ENCODE measurements at regions not wholly inside any gene's neighbourhood (a gene's known extent, or its start where the extent isn't known, plus 50 kb on each side); places are given as distances from the start of the nearest gene placed in this dataset.
"Not testable (repeated sequence)": the region's sequence is repeated elsewhere in the genome, so short reads cannot be mapped to it uniquely, and the experiment has no call there.

- H3K4me1 ChIP-seq; H3K27me3 ChIP-seq; H3K36me3 ChIP-seq; DNase-seq; in situ Hi-C loops (cut with MboI; ENCODE audit: low sequenced_read_pairs in 4 of 4); H3K9me3 ChIP-seq; intact Hi-C loops (cut with DNase I; ENCODE audit: low total_unique reads); H3K4me3 ChIP-seq: not testable (repeated sequence)
- peak; percentile 98 for ATAC-seq
- TF ChIP-seq CTCF (IDR thresholded peaks at IDR 0.05 in 4 of 5, conservative IDR thresholded peaks at IDR 0.05 in 1 of 5) = peak in 3 of 5 experiments; percentile 19 to 50 (median 50)
- H3K27ac ChIP-seq = peak overlapping the region in 1 of 4 donors; percentile 60
These were observed 207.5 kb upstream of the PLGLB1 start for GRCh38 chr2:87229091-87229689.

- H3K4me3 ChIP-seq; H3K4me1 ChIP-seq; intact Hi-C loops (cut with DNase I; ENCODE audit: low total_unique reads); H3K36me3 ChIP-seq; H3K27me3 ChIP-seq; DNase-seq; ATAC-seq; H3K9me3 ChIP-seq; in situ Hi-C loops (cut with MboI; ENCODE audit: low sequenced_read_pairs in 4 of 4): not testable (repeated sequence)
- H3K27ac ChIP-seq = peak overlapping the region in 1 of 4 donors; percentile 60
These were observed 208.3 kb upstream of the PLGLB1 start for GRCh38 chr2:87229964-87230363.

- H3K4me1 ChIP-seq; H3K9me3 ChIP-seq; in situ Hi-C loops (cut with MboI; ENCODE audit: low sequenced_read_pairs in 4 of 4); ATAC-seq; H3K36me3 ChIP-seq; H3K27ac ChIP-seq; H3K4me3 ChIP-seq; DNase-seq; H3K27me3 ChIP-seq; intact Hi-C loops (cut with DNase I; ENCODE audit: low total_unique reads): not testable (repeated sequence)
These were observed 213.8 kb upstream of the PLGLB1 start for GRCh38 chr2:87235333-87235981.

- H3K4me3 ChIP-seq; H3K27ac ChIP-seq; in situ Hi-C loops (cut with MboI; ENCODE audit: low sequenced_read_pairs in 4 of 4); intact Hi-C loops (cut with DNase I; ENCODE audit: low total_unique reads); H3K27me3 ChIP-seq; H3K9me3 ChIP-seq; H3K4me1 ChIP-seq; H3K36me3 ChIP-seq; DNase-seq: not testable (repeated sequence)
- ATAC-seq = peak; percentile 33 to 45
These were observed 216.1 kb upstream of the PLGLB1 start for GRCh38 chr2:87237570-87238336.

GRCh38 chr2:87239558-87240215 lies 218.0 kb upstream of the PLGLB1 start:
- H3K9me3 ChIP-seq; H3K27me3 ChIP-seq; H3K4me1 ChIP-seq; DNase-seq; ATAC-seq; intact Hi-C loops (cut with DNase I; ENCODE audit: low total_unique reads); H3K36me3 ChIP-seq; in situ Hi-C loops (cut with MboI; ENCODE audit: low sequenced_read_pairs in 4 of 4); H3K27ac ChIP-seq; H3K4me3 ChIP-seq: not testable (repeated sequence)

GRCh38 chr2:87246066-87246717 lies 224.5 kb upstream of the PLGLB1 start:
- H3K27me3 ChIP-seq; DNase-seq; intact Hi-C loops (cut with DNase I; ENCODE audit: low total_unique reads); ATAC-seq; H3K4me1 ChIP-seq; H3K4me3 ChIP-seq; H3K36me3 ChIP-seq; H3K27ac ChIP-seq; H3K9me3 ChIP-seq; in situ Hi-C loops (cut with MboI; ENCODE audit: low sequenced_read_pairs in 4 of 4): not testable (repeated sequence)

GRCh38 chr2:87252046-87252445 lies 230.4 kb upstream of the PLGLB1 start:
- H3K27ac ChIP-seq; H3K9me3 ChIP-seq; H3K4me1 ChIP-seq; H3K27me3 ChIP-seq; in situ Hi-C loops (cut with MboI; ENCODE audit: low sequenced_read_pairs in 4 of 4); intact Hi-C loops (cut with DNase I; ENCODE audit: low total_unique reads); H3K36me3 ChIP-seq; H3K4me3 ChIP-seq; ATAC-seq; DNase-seq: not testable (repeated sequence)

- in situ Hi-C loops (cut with MboI; ENCODE audit: low sequenced_read_pairs in 4 of 4); H3K27me3 ChIP-seq; H3K9me3 ChIP-seq; ATAC-seq; DNase-seq; H3K4me3 ChIP-seq; H3K4me1 ChIP-seq; H3K36me3 ChIP-seq; H3K27ac ChIP-seq; intact Hi-C loops (cut with DNase I; ENCODE audit: low total_unique reads): not testable (repeated sequence)
These were observed 232.9 kb upstream of the PLGLB1 start for GRCh38 chr2:87254562-87254961.

- H3K4me3 ChIP-seq; DNase-seq; H3K36me3 ChIP-seq; ATAC-seq; H3K27me3 ChIP-seq; intact Hi-C loops (cut with DNase I; ENCODE audit: low total_unique reads); in situ Hi-C loops (cut with MboI; ENCODE audit: low sequenced_read_pairs in 4 of 4); H3K4me1 ChIP-seq; H3K9me3 ChIP-seq; H3K27ac ChIP-seq: not testable (repeated sequence)
These were observed 233.8 kb upstream of the PLGLB1 start for GRCh38 chr2:87255410-87255809.

GRCh38 chr2:87258887-87259286 lies 237.2 kb upstream of the PLGLB1 start:
- in situ Hi-C loops (cut with MboI; ENCODE audit: low sequenced_read_pairs in 4 of 4) = not testable (repeated sequence)

More at GRCh38 chr2:87258887-87259286, 237.2 kb upstream of the PLGLB1 start:
- H3K27ac ChIP-seq; H3K36me3 ChIP-seq; DNase-seq; H3K4me3 ChIP-seq; H3K9me3 ChIP-seq; intact Hi-C loops (cut with DNase I; ENCODE audit: low total_unique reads); ATAC-seq; H3K4me1 ChIP-seq; H3K27me3 ChIP-seq: not testable (repeated sequence)
